C4-2B (cell line): ENCODE measurements at regions not wholly inside any gene's neighbourhood (a gene's known extent, or its start where the extent isn't known, plus 50 kb on each side); places are given as distances from the start of the nearest gene placed in this dataset.

Experiments
- CTCF ChIP-seq: fragments of 450-650 bp; conservative IDR thresholded peaks from 2 replicates; pipeline ENCODE4 v1.5.1; 2017; ENCODE audit warnings: mild to moderate bottlenecking
- ZFX ChIP-seq: fragments of 450-650 bp; IDR thresholded peaks from 2 replicates; pipeline ENCODE4 v1.6.1; 2017

- TF ChIP-seq CTCF, result no peak
- no peak for TF ChIP-seq ZFX
These were observed 219.8 kb upstream of the STXBP5 start for GRCh38 chr6:146984251-146984924.
